ENCODE measurements at regions not wholly inside any gene's neighbourhood (a gene's known extent, or its start where the extent isn't known, plus 50 kb on each side); places are given as distances from the start of the nearest gene placed in this dataset.

GRCh38 chr6:109295109-109295773, 87.0 kb downstream of the CD164 start:
- no peak for DNase-seq (ENCODE audit: low spot score)

GRCh38 chr6:109292983-109293586, 89.2 kb downstream of the CD164 start:
- no peak for DNase-seq (ENCODE audit: low spot score)

- DNase-seq (ENCODE audit: low spot score), result no peak
Measured at GRCh38 chr6:109292420-109292819, 89.8 kb downstream of the CD164 start.

GRCh38 chr6:109291902-109292301, 90.4 kb downstream of the CD164 start:
- no peak for DNase-seq (ENCODE audit: low spot score)

- no peak for DNase-seq (ENCODE audit: low spot score)
Measured at GRCh38 chr6:109290143-109290931, 91.9 kb downstream of the CD164 start.

- DNase-seq (ENCODE audit: low spot score), result no peak
Measured at GRCh38 chr6:109285366-109285765, 96.9 kb downstream of the CD164 start.

GRCh38 chr6:109284675-109285074, 97.6 kb downstream of the CD164 start:
- DNase-seq (ENCODE audit: low spot score), result no peak

GRCh38 chr6:109282756-109283155, 99.5 kb downstream of the CD164 start:
- DNase-seq (ENCODE audit: low spot score), result no peak

GRCh38 chr6:109279628-109280027, 102.6 kb downstream of the CD164 start:
- DNase-seq (ENCODE audit: low spot score), result no peak

GRCh38 chr6:109271622-109272021, 110.6 kb downstream of the CD164 start:
- DNase-seq (ENCODE audit: low spot score), result no peak

GRCh38 chr6:109269953-109270517, 112.2 kb downstream of the CD164 start:
- no peak for DNase-seq (ENCODE audit: low spot score)

- no peak for DNase-seq (ENCODE audit: low spot score)
Measured at GRCh38 chr6:109269057-109269456, 113.2 kb downstream of the CD164 start.

- DNase-seq (ENCODE audit: low spot score), result no peak
Measured at GRCh38 chr6:109265530-109265929, 116.7 kb downstream of the CD164 start.

- no peak for DNase-seq (ENCODE audit: low spot score)
Measured at GRCh38 chr6:109263873-109264700, 118.2 kb downstream of the CD164 start.

- no peak for DNase-seq (ENCODE audit: low spot score)
Measured at GRCh38 chr6:109262261-109262660, 120.0 kb downstream of the CD164 start.

GRCh38 chr6:109261811-109262210, 120.5 kb downstream of the CD164 start:
- DNase-seq (ENCODE audit: low spot score), result no peak

- DNase-seq (ENCODE audit: low spot score), result no peak
Measured at GRCh38 chr6:109260701-109261100, 121.6 kb downstream of the CD164 start.

GRCh38 chr6:109260126-109260525, 122.1 kb downstream of the CD164 start:
- no peak for DNase-seq (ENCODE audit: low spot score)

- no peak for DNase-seq (ENCODE audit: low spot score)
Measured at GRCh38 chr6:109258129-109258528, 124.1 kb downstream of the CD164 start.

- DNase-seq (ENCODE audit: low spot score), result no peak
Measured at GRCh38 chr6:109257494-109257893, 124.8 kb downstream of the CD164 start.

GRCh38 chr6:109255946-109256640, 126.2 kb downstream of the CD164 start:
- DNase-seq (ENCODE audit: low spot score), result no peak

Data from activated CD4-positive, alpha-beta T cell treated with anti-CD3 and anti-CD28 coated beads, Interleukin-2, Interleukin-4, amounts not matched to agents 100 ng/mL and 50 ng/mL, durations not matched to agents 16 hours and 8 hours (primary cell).